ENCODE measurements at regions not wholly inside any gene's neighbourhood (a gene's known extent, or its start where the extent isn't known, plus 50 kb on each side); places are given as distances from the start of the nearest gene placed in this dataset.

GRCh38 chrX:7240929-7241328 lies 93.0 kb upstream of the PUDP start:
- no peaks in the 10 kb centered on the region for H3K9me3 ChIP-seq (ENCODE audit: control insufficient read depth, insufficient read depth, low read length)
- no CpG with 5 or more reads among the region's 2 CpGs for WGBS (ENCODE audit: insufficient coverage)
- no peak overlapping the region for H3K27ac ChIP-seq (ENCODE audit: low read depth, low read length)

DNA sequence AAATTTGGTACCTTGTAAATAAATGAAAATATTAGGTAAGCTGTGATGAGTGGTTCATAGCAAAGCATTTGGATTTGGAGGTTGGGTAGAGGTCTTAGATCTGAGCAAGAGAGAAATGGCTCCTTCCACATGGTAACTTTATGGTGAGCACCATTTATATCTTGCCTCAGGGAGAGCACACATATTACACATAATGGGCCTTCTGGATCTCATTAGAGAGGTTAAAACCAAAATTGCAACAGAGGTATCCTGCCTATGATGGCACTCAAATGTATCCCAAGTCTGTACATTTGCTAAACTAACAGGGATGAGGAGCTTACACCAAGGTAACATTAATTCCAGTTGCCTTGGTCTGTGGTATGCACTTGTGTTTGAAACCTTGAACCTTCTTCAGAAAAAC lies 87.1 kb upstream of the PUDP start:
- no peaks in the 10 kb centered on the region for H3K36me3 ChIP-seq (ENCODE audit: control insufficient read depth, insufficient read depth, low read length)
- H3K4me1 ChIP-seq (ENCODE audit: control insufficient read depth, insufficient read depth, low read length) = no peaks in the 10 kb centered on the region
- no peak overlapping the region for H3K27ac ChIP-seq (ENCODE audit: low read depth, low read length)
- H3K27me3 ChIP-seq (ENCODE audit: control insufficient read depth, insufficient read depth, low read length) = no peaks in the 10 kb centered on the region
- no peaks in the 10 kb centered on the region for H3K9me3 ChIP-seq (ENCODE audit: control insufficient read depth, insufficient read depth, low read length)
- DNase-seq (ENCODE audit: low read depth in 4 of 6, low spot score in 6 of 6) = no peak
- no peak overlapping the region for H3K4me3 ChIP-seq (ENCODE audit: low read depth, low read length)

More at GRCh38 chrX:7240929-7241328, 93.0 kb upstream of the PUDP start:
- Histone ChIP-seq H3K4me1 (ENCODE audit: control insufficient read depth, insufficient read depth, low read length) (no peaks in the 10 kb centered on the region), H3K4me3 (ENCODE audit: low read depth, low read length) (no peak overlapping the region), H3K27me3 (ENCODE audit: control insufficient read depth, insufficient read depth, low read length) (no peaks in the 10 kb centered on the region), H3K36me3 (ENCODE audit: control insufficient read depth, insufficient read depth, low read length) (no peaks in the 10 kb centered on the region)
- DNase-seq (ENCODE audit: low read depth in 4 of 6, low spot score in 6 of 6) = no peak

GRCh38 chrX:7233580-7234406 lies 85.8 kb upstream of the PUDP start:
- WGBS (ENCODE audit: insufficient coverage) = 50% methylated on average over 1 of the region's 4 CpGs
- Histone ChIP-seq H3K36me3 (ENCODE audit: control insufficient read depth, insufficient read depth, low read length) (no peaks in the 10 kb centered on the region), H3K4me3 (ENCODE audit: low read depth, low read length) (no peak overlapping the region), H3K27ac (ENCODE audit: low read depth, low read length) (no peak overlapping the region), H3K4me1 (ENCODE audit: control insufficient read depth, insufficient read depth, low read length) (no peaks in the 10 kb centered on the region), H3K9me3 (ENCODE audit: control insufficient read depth, insufficient read depth, low read length) (no peaks in the 10 kb centered on the region), H3K27me3 (ENCODE audit: control insufficient read depth, insufficient read depth, low read length) (no peaks in the 10 kb centered on the region)
- no peak for DNase-seq (ENCODE audit: low read depth in 4 of 6, low spot score in 6 of 6)

GRCh38 chrX:7228226-7228625 lies 80.3 kb upstream of the PUDP start:
- Histone ChIP-seq H3K4me1 (ENCODE audit: control insufficient read depth, insufficient read depth, low read length) (no peaks in the 10 kb centered on the region), H3K9me3 (ENCODE audit: control insufficient read depth, insufficient read depth, low read length) (no peaks in the 10 kb centered on the region), H3K4me3 (ENCODE audit: low read depth, low read length) (no peak overlapping the region), H3K27me3 (ENCODE audit: control insufficient read depth, insufficient read depth, low read length) (no peaks in the 10 kb centered on the region), H3K27ac (ENCODE audit: low read depth, low read length) (no peak overlapping the region), H3K36me3 (ENCODE audit: control insufficient read depth, insufficient read depth, low read length) (no peaks in the 10 kb centered on the region)
- no CpG with 5 or more reads among the region's 2 CpGs for WGBS (ENCODE audit: insufficient coverage)
- no peak for DNase-seq (ENCODE audit: low read depth in 4 of 6, low spot score in 6 of 6)

DNA sequence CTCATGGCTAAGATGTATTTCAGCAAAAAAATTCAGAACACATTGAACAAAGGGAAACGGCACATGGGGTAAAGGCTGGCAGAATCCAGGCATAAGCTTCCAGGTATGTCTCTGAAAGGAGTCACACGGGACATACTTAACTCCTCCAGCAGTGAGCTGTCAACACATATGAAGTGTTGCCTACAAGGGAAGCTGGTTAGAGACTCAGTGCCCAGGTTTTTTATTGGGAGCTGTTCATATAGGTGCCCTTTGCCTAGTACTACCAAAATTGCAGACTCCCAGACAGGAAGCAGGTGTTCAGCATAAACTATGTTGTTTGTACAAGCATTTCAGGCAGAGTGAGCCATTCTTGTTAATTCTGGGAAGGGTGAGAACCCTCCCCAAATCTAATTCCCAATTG lies 77.4 kb upstream of the PUDP start:
- 100% methylated on average over 2 of the region's 2 CpGs for WGBS (ENCODE audit: insufficient coverage)
- Histone ChIP-seq H3K4me3 (ENCODE audit: low read depth, low read length) (no peak overlapping the region), H3K9me3 (ENCODE audit: control insufficient read depth, insufficient read depth, low read length) (no peaks in the 10 kb centered on the region), H3K27me3 (ENCODE audit: control insufficient read depth, insufficient read depth, low read length) (no peaks in the 10 kb centered on the region), H3K36me3 (ENCODE audit: control insufficient read depth, insufficient read depth, low read length) (no peaks in the 10 kb centered on the region), H3K27ac (ENCODE audit: low read depth, low read length) (no peak overlapping the region), H3K4me1 (ENCODE audit: control insufficient read depth, insufficient read depth, low read length) (no peaks in the 10 kb centered on the region)
- DNase-seq (ENCODE audit: low read depth in 4 of 6, low spot score in 6 of 6) = no peak

- no peaks in the 10 kb centered on the region for H3K9me3 ChIP-seq (ENCODE audit: control insufficient read depth, insufficient read depth, low read length)
- H3K27ac ChIP-seq (ENCODE audit: low read depth, low read length) = no peak overlapping the region
- H3K4me1 ChIP-seq (ENCODE audit: control insufficient read depth, insufficient read depth, low read length) = no peaks in the 10 kb centered on the region
- H3K27me3 ChIP-seq (ENCODE audit: control insufficient read depth, insufficient read depth, low read length) = no peaks in the 10 kb centered on the region
- DNase-seq (ENCODE audit: low read depth in 4 of 6, low spot score in 6 of 6) = no peak
- no peak overlapping the region for H3K4me3 ChIP-seq (ENCODE audit: low read depth, low read length)
- no peaks in the 10 kb centered on the region for H3K36me3 ChIP-seq (ENCODE audit: control insufficient read depth, insufficient read depth, low read length)
- WGBS (ENCODE audit: insufficient coverage) = no CpG with 5 or more reads among the region's 2 CpGs
Measured at GRCh38 chrX:7223271-7223670, 75.3 kb upstream of the PUDP start.

DNA sequence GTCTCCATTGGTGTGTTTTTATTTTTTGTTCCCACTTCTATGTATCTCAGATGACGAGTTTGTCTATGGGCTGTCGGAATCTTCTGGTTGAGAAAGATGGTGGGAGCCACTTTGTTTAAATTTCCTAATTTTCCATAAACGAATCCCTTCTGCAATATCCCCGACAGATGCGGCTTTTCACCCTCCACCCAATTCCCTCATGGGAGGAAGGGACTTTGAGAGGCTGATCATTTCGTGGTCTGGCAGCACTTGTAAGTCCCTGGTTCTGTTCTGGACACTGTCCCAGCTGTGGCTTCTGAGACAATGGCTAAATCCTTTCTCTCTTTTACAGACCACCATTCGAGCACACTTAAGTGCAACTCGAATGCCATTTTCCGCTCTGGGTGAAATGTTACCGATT lies 72.2 kb upstream of the PUDP start:
- no peak overlapping the region for H3K4me3 ChIP-seq (ENCODE audit: low read depth, low read length)
- no peaks in the 10 kb centered on the region for H3K4me1 ChIP-seq (ENCODE audit: control insufficient read depth, insufficient read depth, low read length)
- no peak overlapping the region for H3K27ac ChIP-seq (ENCODE audit: low read depth, low read length)
- H3K36me3 ChIP-seq (ENCODE audit: control insufficient read depth, insufficient read depth, low read length) = no peaks in the 10 kb centered on the region
- 93% methylated on average over 3 of the region's 10 CpGs for WGBS (ENCODE audit: insufficient coverage)
- H3K9me3 ChIP-seq (ENCODE audit: control insufficient read depth, insufficient read depth, low read length) = no peaks in the 10 kb centered on the region
- H3K27me3 ChIP-seq (ENCODE audit: control insufficient read depth, insufficient read depth, low read length) = no peaks in the 10 kb centered on the region
- DNase-seq (ENCODE audit: low read depth in 4 of 6, low spot score in 6 of 6) = no peak

GRCh38 chrX:7219153-7219705 lies 71.3 kb upstream of the PUDP start:
- Histone ChIP-seq H3K27ac (ENCODE audit: low read depth, low read length) (no peak overlapping the region), H3K36me3 (ENCODE audit: control insufficient read depth, insufficient read depth, low read length) (no peaks in the 10 kb centered on the region), H3K4me3 (ENCODE audit: low read depth, low read length) (no peak overlapping the region), H3K27me3 (ENCODE audit: control insufficient read depth, insufficient read depth, low read length) (no peaks in the 10 kb centered on the region), H3K9me3 (ENCODE audit: control insufficient read depth, insufficient read depth, low read length) (no peaks in the 10 kb centered on the region), H3K4me1 (ENCODE audit: control insufficient read depth, insufficient read depth, low read length) (no peaks in the 10 kb centered on the region)
- peak in 1 of 6 donors; percentile 3 for DNase-seq (ENCODE audit: low read depth in 4 of 6, low spot score in 6 of 6)
- WGBS (ENCODE audit: insufficient coverage) = 100% methylated on average over 6 of the region's 7 CpGs

DNA sequence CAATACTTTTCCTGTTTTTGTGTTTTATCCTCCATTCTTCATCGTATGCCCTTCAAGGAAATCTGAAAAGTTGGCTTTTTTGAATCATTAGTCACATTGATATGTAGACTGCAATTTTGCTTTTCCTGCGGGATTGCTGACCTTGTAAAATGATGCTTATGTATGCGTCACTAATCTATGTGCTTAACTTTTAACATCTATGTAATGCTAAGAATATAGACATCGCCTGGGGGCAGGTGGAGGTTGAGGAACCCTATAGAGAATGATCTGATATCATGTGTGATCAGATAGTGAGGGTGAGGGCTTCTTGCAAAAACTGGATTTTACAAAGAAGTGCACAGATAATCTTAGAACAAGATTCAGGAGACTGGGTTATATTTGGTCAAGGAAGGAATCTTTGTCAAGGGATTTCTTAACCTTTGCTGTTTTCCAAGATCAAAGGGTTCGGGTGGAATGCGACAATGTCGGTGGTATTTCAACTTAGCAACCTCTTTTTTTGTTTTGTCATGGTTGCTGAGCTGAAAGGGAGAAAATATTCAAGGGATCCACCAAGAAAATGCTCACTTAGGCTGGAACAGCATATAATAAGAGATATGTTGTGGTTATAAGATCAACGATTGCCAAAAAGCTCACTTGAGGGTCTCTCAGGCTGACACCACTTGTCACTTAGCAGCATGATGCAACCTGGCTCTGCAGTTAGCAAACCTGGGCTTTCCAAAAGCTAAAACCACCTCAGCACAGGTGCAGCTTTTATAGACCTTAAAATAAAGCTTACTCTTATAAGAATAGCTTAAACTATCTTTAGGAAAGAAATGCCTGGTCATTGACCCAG lies 70.6 kb upstream of the PUDP start:
- Histone ChIP-seq H3K4me1 (ENCODE audit: control insufficient read depth, insufficient read depth, low read length) (no peaks in the 10 kb centered on the region), H3K4me3 (ENCODE audit: low read depth, low read length) (no peak overlapping the region), H3K27ac (ENCODE audit: low read depth, low read length) (no peak overlapping the region), H3K27me3 (ENCODE audit: control insufficient read depth, insufficient read depth, low read length) (no peaks in the 10 kb centered on the region), H3K36me3 (ENCODE audit: control insufficient read depth, insufficient read depth, low read length) (no peaks in the 10 kb centered on the region), H3K9me3 (ENCODE audit: control insufficient read depth, insufficient read depth, low read length) (no peaks in the 10 kb centered on the region)
- no peak for DNase-seq (ENCODE audit: low read depth in 4 of 6, low spot score in 6 of 6)
- 87% methylated on average over 4 of the region's 8 CpGs for WGBS (ENCODE audit: insufficient coverage)

All from spinal cord (tissue), 9 donors.